ENCODE measurements at regions not wholly inside any gene's neighbourhood (a gene's known extent, or its start where the extent isn't known, plus 50 kb on each side); places are given as distances from the start of the nearest gene placed in this dataset.

DNA sequence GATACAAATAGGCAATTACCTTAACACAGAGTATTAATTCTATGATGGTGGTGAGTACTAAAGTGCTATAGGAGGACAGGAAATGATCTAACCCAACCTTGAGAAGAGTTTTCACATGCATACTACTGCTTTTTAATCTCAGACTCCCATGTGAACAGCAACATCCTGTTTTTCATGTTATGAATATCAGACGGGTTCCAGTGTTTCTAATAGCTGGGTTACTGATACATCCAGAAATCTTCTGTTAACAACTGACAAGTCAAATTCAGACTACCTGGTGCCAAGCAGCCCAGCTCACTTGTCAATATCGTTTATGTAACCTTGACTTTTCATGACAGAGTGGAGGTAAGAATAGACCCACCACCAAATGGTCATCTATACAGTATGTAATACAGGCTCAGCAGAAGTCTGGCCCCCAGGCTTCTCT is 220.2 kb upstream of the COL8A1 start:
- ATAC-seq (ENCODE audit: insufficient read depth, low FRiP score) (no peak), DNase-seq (no peak)
- 34 to 39% methylated on average over 2 of the region's 2 CpGs for WGBS, 2 donors
- H3K9me3 ChIP-seq (ENCODE audit: control insufficient read depth in 4 of 4, insufficient read depth in 3 of 4, low read length in 3 of 4), result no peaks in the 10 kb centered on the region
- no peak overlapping the region for H3K9ac ChIP-seq (ENCODE audit: insufficient read depth in 1 of 2, low read length in 2 of 2)
- no peak overlapping the region for H3K4me3 ChIP-seq
- H3K36me3 ChIP-seq (ENCODE audit: control insufficient read depth in 4 of 4, insufficient read depth in 4 of 4, low read length in 4 of 4), result no peaks in the 10 kb centered on the region
- TF ChIP-seq, protein P1, sequence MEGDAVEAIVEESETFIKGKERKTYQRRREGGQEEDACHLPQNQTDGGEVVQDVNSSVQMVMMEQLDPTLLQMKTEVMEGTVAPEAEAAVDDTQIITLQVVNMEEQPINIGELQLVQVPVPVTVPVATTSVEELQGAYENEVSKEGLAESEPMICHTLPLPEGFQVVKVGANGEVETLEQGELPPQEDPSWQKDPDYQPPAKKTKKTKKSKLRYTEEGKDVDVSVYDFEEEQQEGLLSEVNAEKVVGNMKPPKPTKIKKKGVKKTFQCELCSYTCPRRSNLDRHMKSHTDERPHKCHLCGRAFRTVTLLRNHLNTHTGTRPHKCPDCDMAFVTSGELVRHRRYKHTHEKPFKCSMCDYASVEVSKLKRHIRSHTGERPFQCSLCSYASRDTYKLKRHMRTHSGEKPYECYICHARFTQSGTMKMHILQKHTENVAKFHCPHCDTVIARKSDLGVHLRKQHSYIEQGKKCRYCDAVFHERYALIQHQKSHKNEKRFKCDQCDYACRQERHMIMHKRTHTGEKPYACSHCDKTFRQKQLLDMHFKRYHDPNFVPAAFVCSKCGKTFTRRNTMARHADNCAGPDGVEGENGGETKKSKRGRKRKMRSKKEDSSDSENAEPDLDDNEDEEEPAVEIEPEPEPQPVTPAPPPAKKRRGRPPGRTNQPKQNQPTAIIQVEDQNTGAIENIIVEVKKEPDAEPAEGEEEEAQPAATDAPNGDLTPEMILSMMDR (IDR thresholded peaks at IDR 0.05; ENCODE audit: control extremely low read depth, extremely low read depth), result no peak
- H3K4me1 ChIP-seq (ENCODE audit: control insufficient read depth in 5 of 5, insufficient read depth in 5 of 5, low read length in 5 of 5), result peaks cover 0 to 2% (median 0%) of the 10 kb centered on the region in 5 donors
- no peaks in the 10 kb centered on the region for H3K27me3 ChIP-seq (ENCODE audit: control insufficient read depth in 3 of 3, insufficient read depth in 3 of 3, low read length in 2 of 3)
- no peak overlapping the region for H3K27ac ChIP-seq (ENCODE audit: low read depth in 1 of 2, low read length in 1 of 2)

DNA sequence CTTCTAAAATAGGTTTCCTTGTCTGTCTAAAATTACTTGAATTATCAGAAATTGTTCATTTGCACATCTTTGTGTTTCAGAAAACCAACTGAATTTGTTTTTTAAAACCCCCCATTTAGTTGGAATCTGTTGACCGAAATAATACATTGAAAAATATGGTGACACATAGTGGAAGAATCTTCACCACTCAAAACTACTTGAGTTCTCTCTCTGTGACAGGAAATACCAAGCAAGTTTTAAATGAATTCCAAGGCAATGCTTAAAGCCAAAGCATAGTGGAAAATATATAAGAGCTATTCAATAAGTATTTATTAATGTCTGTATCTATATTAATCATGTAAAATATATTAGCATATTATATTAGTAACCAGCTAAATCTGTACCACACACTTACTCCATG is 224.9 kb upstream of the COL8A1 start:
- TF ChIP-seq, protein P1 (IDR thresholded peaks at IDR 0.05; ENCODE audit: control extremely low read depth, extremely low read depth), result no peak
- H3K4me1 ChIP-seq (ENCODE audit: control insufficient read depth in 5 of 5, insufficient read depth in 5 of 5, low read length in 5 of 5), result no peaks in the 10 kb centered on the region
- H3K9me3 ChIP-seq (ENCODE audit: control insufficient read depth in 4 of 4, insufficient read depth in 3 of 4, low read length in 3 of 4), result no peaks in the 10 kb centered on the region
- no peak overlapping the region for H3K27ac ChIP-seq (ENCODE audit: low read depth in 1 of 2, low read length in 1 of 2)
- H3K9ac ChIP-seq (ENCODE audit: insufficient read depth in 1 of 2, low read length in 2 of 2), result no peak overlapping the region
- 59 to 76% methylated on average over 1 of the region's 1 CpG for WGBS, 2 donors
- DNase-seq (no peak), ATAC-seq (ENCODE audit: insufficient read depth, low FRiP score) (no peak)
- H3K27me3 ChIP-seq (ENCODE audit: control insufficient read depth in 3 of 3, insufficient read depth in 3 of 3, low read length in 2 of 3), result no peaks in the 10 kb centered on the region
- H3K4me3 ChIP-seq, result no peak overlapping the region
- no peaks in the 10 kb centered on the region for H3K36me3 ChIP-seq (ENCODE audit: control insufficient read depth in 4 of 4, insufficient read depth in 4 of 4, low read length in 4 of 4)

DNA sequence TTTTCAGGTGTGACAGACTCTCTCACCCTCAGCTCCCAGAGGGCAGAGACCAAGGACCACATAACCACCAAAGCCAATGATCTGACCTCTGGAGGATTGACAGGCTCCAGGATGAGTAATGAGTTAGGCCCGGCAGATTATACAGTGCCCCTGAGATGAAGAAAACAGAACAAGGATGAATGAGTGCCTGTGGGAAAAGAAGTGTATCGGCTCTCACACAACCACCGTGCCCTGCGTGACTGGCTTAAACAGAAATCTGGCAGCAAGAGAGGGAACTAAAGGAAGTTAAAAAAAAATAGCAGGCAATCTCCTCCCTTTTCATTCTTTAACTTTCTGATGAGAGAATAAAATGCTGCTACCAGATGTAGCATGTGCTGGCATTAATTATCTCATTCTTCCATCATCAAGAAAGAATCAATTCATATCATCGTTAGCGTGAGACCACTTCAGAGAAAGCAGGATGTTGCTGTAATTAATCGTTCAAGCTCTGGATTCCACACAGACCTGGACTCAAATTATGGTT is 227.5 kb upstream of the COL8A1 start:
- Histone ChIP-seq H3K9me3 (ENCODE audit: control insufficient read depth in 4 of 4, insufficient read depth in 3 of 4, low read length in 3 of 4) (no peaks in the 10 kb centered on the region), H3K27ac (ENCODE audit: low read depth in 1 of 2, low read length in 1 of 2) (no peak overlapping the region), H3K4me3 (no peak overlapping the region), H3K4me1 (ENCODE audit: control insufficient read depth in 5 of 5, insufficient read depth in 5 of 5, low read length in 5 of 5) (no peaks in the 10 kb centered on the region), H3K27me3 (ENCODE audit: control insufficient read depth in 3 of 3, insufficient read depth in 3 of 3, low read length in 2 of 3) (no peaks in the 10 kb centered on the region), H3K9ac (ENCODE audit: insufficient read depth in 1 of 2, low read length in 2 of 2) (peak overlapping the region in 1 of 2 donors; percentile 3), H3K36me3 (ENCODE audit: control insufficient read depth in 4 of 4, insufficient read depth in 4 of 4, low read length in 4 of 4) (no peaks in the 10 kb centered on the region)
- WGBS, 2 donors, result 44 to 47% methylated on average over 7 of the region's 7 CpGs
- TF ChIP-seq, protein P1 (IDR thresholded peaks at IDR 0.05; ENCODE audit: control extremely low read depth, extremely low read depth), result no peak
- ATAC-seq (ENCODE audit: insufficient read depth, low FRiP score) (no peak), DNase-seq (peak in 1 of 3 donors; percentile 16)

DNA sequence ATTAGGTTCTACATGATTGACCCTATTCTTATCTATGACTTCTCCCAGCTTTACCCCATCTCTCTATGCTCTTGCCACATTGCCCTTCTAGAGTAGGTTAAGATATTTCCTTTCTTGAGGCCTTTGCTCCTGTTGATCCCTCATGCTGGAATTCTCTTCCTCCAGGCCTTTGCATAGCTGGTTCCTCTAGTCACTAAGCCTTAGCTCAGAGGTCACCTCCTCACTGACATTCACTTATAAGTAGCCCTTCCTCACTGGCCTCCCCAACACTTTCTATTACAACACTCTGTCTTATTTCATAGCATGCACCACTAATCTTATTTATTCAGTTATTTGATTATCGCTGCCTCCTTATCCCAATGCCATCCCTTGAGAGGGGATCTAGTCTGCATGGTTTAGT is 228.4 kb upstream of the COL8A1 start:
- TF ChIP-seq, protein P1 (IDR thresholded peaks at IDR 0.05; ENCODE audit: control extremely low read depth, extremely low read depth), result no peak
- H3K4me1 ChIP-seq (ENCODE audit: control insufficient read depth in 5 of 5, insufficient read depth in 5 of 5, low read length in 5 of 5), result no peaks in the 10 kb centered on the region
- no peaks in the 10 kb centered on the region for H3K9me3 ChIP-seq (ENCODE audit: control insufficient read depth in 4 of 4, insufficient read depth in 3 of 4, low read length in 3 of 4)
- 83 to 94% methylated on average over 1 of the region's 1 CpG for WGBS, 2 donors
- ATAC-seq (ENCODE audit: insufficient read depth, low FRiP score) (no peak), DNase-seq (no peak)
- H3K27ac ChIP-seq (ENCODE audit: low read depth in 1 of 2, low read length in 1 of 2), result no peak overlapping the region
- H3K4me3 ChIP-seq, result no peak overlapping the region
- no peaks in the 10 kb centered on the region for H3K36me3 ChIP-seq (ENCODE audit: control insufficient read depth in 4 of 4, insufficient read depth in 4 of 4, low read length in 4 of 4)
- no peak overlapping the region for H3K9ac ChIP-seq (ENCODE audit: insufficient read depth in 1 of 2, low read length in 2 of 2)
- H3K27me3 ChIP-seq (ENCODE audit: control insufficient read depth in 3 of 3, insufficient read depth in 3 of 3, low read length in 2 of 3), result no peaks in the 10 kb centered on the region

Data from lung (tissue), 11 donors.